Naive B cell (primary cell): ENCODE measurements at regions not wholly inside any gene's neighbourhood (a gene's known extent, or its start where the extent isn't known, plus 50 kb on each side); places are given as distances from the start of the nearest gene placed in this dataset.
"Not testable (repeated sequence)": the region's sequence is repeated elsewhere in the genome, so short reads cannot be mapped to it uniquely, and the experiment has no call there.

Experiments
- ATAC-seq, 2 donors: fragments of 150-1000 bp; cut with Tn5 transposase; 2 replicates each; pipeline ENCODE4 v1.10.0; 2021; ENCODE audit warnings: low read depth in 2 of 2, mild to moderate bottlenecking in 2 of 2, moderate library complexity in 2 of 2
- DNase-seq: peaks from one replicate; pipeline ENCODE4 v3.0.0; 2022
- H3K27ac Mint-ChIP-seq, 6 donors: one replicate each; pipeline ENCODE4 v1.8.0; 2020 to 2022; ENCODE audit warnings: mild to moderate bottlenecking in 6 of 6, mixed read lengths in 6 of 6, moderate library complexity in 5 of 6, inconsistent platforms in 2 of 6
- H3K27me3 Mint-ChIP-seq, 3 donors: one replicate each; pipeline ENCODE4 v1.8.0; 2021 to 2022; ENCODE audit warnings: mixed read lengths in 3 of 3, mild to moderate bottlenecking in 1 of 3
- H3K36me3 Mint-ChIP-seq, 2 donors: one replicate each; pipeline ENCODE4 v1.8.0; 2020 to 2022; ENCODE audit warnings: mixed read lengths in 2 of 2, inconsistent platforms in 1 of 2, mild to moderate bottlenecking in 1 of 2
- H3K4me1 Mint-ChIP-seq, 3 donors: one replicate each; pipeline ENCODE4 v1.8.0; 2020 to 2022; ENCODE audit warnings: mixed read lengths in 3 of 3, inconsistent platforms in 1 of 3, mild to moderate bottlenecking in 1 of 3, moderate library complexity in 1 of 3
- H3K4me3 Mint-ChIP-seq, 8 donors: one replicate each; pipeline ENCODE4 v1.8.0; 2020 to 2022; ENCODE audit warnings: mild to moderate bottlenecking in 8 of 8, mixed read lengths in 8 of 8, moderate library complexity in 8 of 8, inconsistent platforms in 2 of 8
- H3K9me3 Mint-ChIP-seq, 7 donors: one replicate each; pipeline ENCODE4 v1.8.0; 2020 to 2022; ENCODE audit warnings: mixed read lengths in 7 of 7, mild to moderate bottlenecking in 5 of 7, inconsistent platforms in 2 of 7, moderate library complexity in 1 of 7

- ATAC-seq, result no peak
- Mint-ChIP-seq H3K27ac (no peak overlapping the region), H3K36me3 (no peaks in the 10 kb centered on the region), H3K27me3 (no peaks in the 10 kb centered on the region), H3K9me3 (peaks cover 0 to 3% (median 0%) of the 10 kb centered on the region in 7 donors), H3K4me1 (no peaks in the 10 kb centered on the region), H3K4me3 (no peak overlapping the region)
- DNase-seq, result no peak
These were observed 711.9 kb upstream of the FRG1 start for GRCh38 chr4:189228726-189229125.

GRCh38 chr4:189232274-189232673 is 708.4 kb upstream of the FRG1 start:
- ATAC-seq, result no peak
- no peak for DNase-seq
- H3K27ac Mint-ChIP-seq, result no peak overlapping the region
- H3K9me3 Mint-ChIP-seq, result peaks cover 0 to 6% (median 0%) of the 10 kb centered on the region in 7 donors
- H3K4me3 Mint-ChIP-seq, result no peak overlapping the region
- no peaks in the 10 kb centered on the region for H3K36me3 Mint-ChIP-seq
- H3K27me3 Mint-ChIP-seq, result no peaks in the 10 kb centered on the region
- H3K4me1 Mint-ChIP-seq, result no peaks in the 10 kb centered on the region

- not testable (repeated sequence) for H3K9me3 Mint-ChIP-seq, H3K27ac Mint-ChIP-seq, ATAC-seq, DNase-seq, H3K4me3 Mint-ChIP-seq, H3K36me3 Mint-ChIP-seq, H3K4me1 Mint-ChIP-seq, H3K27me3 Mint-ChIP-seq
These were observed 706.9 kb upstream of the FRG1 start for GRCh38 chr4:189233754-189234153.

- H3K4me1 Mint-ChIP-seq, H3K27me3 Mint-ChIP-seq, H3K4me3 Mint-ChIP-seq, H3K27ac Mint-ChIP-seq, H3K9me3 Mint-ChIP-seq, H3K36me3 Mint-ChIP-seq, DNase-seq, ATAC-seq: not testable (repeated sequence)
These were observed 705.7 kb upstream of the FRG1 start for GRCh38 chr4:189234948-189235347.

GRCh38 chr4:189235599-189235998 is 705.1 kb upstream of the FRG1 start:
- no peak for DNase-seq
- no peaks in the 10 kb centered on the region for H3K4me1 Mint-ChIP-seq
- ATAC-seq, result no peak
- H3K27ac Mint-ChIP-seq, result no peak overlapping the region
- H3K9me3 Mint-ChIP-seq, result peaks cover 0 to 6% (median 3%) of the 10 kb centered on the region in 7 donors
- no peak overlapping the region for H3K4me3 Mint-ChIP-seq
- H3K27me3 Mint-ChIP-seq, result no peaks in the 10 kb centered on the region
- H3K36me3 Mint-ChIP-seq, result no peaks in the 10 kb centered on the region

GRCh38 chr4:189236321-189236720 is 704.4 kb upstream of the FRG1 start:
- H3K4me3 Mint-ChIP-seq, H3K27me3 Mint-ChIP-seq, H3K27ac Mint-ChIP-seq, H3K36me3 Mint-ChIP-seq, DNase-seq, H3K4me1 Mint-ChIP-seq, ATAC-seq, H3K9me3 Mint-ChIP-seq: not testable (repeated sequence)

GRCh38 chr4:189237340-189237739 is 703.3 kb upstream of the FRG1 start:
- Mint-ChIP-seq H3K36me3 (no peaks in the 10 kb centered on the region), H3K4me1 (no peaks in the 10 kb centered on the region)

GRCh38 chr4:189255636-189256035 is 685.0 kb upstream of the FRG1 start:
- H3K4me3 Mint-ChIP-seq, result no peak overlapping the region
- DNase-seq (no peak), ATAC-seq (no peak)
- H3K27me3 Mint-ChIP-seq, result no peaks in the 10 kb centered on the region
- no peaks in the 10 kb centered on the region for H3K4me1 Mint-ChIP-seq
- no peaks in the 10 kb centered on the region for H3K36me3 Mint-ChIP-seq
- H3K9me3 Mint-ChIP-seq, result peaks cover 3 to 22% (median 13%) of the 10 kb centered on the region in 7 donors
- H3K27ac Mint-ChIP-seq, result no peak overlapping the region

More at GRCh38 chr4:189237340-189237739, 703.3 kb upstream of the FRG1 start:
- DNase-seq (no peak), ATAC-seq (no peak)
- no peak overlapping the region for H3K27ac Mint-ChIP-seq
- H3K9me3 Mint-ChIP-seq, result peaks cover 0 to 9% (median 3%) of the 10 kb centered on the region in 7 donors
- no peak overlapping the region for H3K4me3 Mint-ChIP-seq
- H3K27me3 Mint-ChIP-seq, result no peaks in the 10 kb centered on the region

- ATAC-seq (no peak), DNase-seq (no peak)
- Mint-ChIP-seq H3K27ac (no peak overlapping the region), H3K36me3 (no peaks in the 10 kb centered on the region), H3K4me1 (no peaks in the 10 kb centered on the region), H3K9me3 (peaks cover 2 to 21% (median 6%) of the 10 kb centered on the region in 7 donors), H3K4me3 (no peak overlapping the region), H3K27me3 (no peaks in the 10 kb centered on the region)
These were observed 679.2 kb upstream of the FRG1 start for GRCh38 chr4:189261475-189261874.

- Mint-ChIP-seq H3K4me1 (no peaks in the 10 kb centered on the region), H3K36me3 (no peaks in the 10 kb centered on the region), H3K27me3 (no peaks in the 10 kb centered on the region), H3K4me3 (no peak overlapping the region), H3K9me3 (peaks cover 3 to 17% (median 7%) of the 10 kb centered on the region in 7 donors), H3K27ac (no peak overlapping the region)
- no peak for ATAC-seq
- DNase-seq, result no peak
These were observed 675.2 kb upstream of the FRG1 start for GRCh38 chr4:189265515-189265914.

- DNase-seq (no peak), ATAC-seq (no peak)
- Mint-ChIP-seq H3K27me3 (no peaks in the 10 kb centered on the region), H3K9me3 (peaks cover 0 to 12% (median 5%) of the 10 kb centered on the region in 7 donors), H3K4me1 (no peaks in the 10 kb centered on the region), H3K4me3 (no peak overlapping the region), H3K36me3 (no peaks in the 10 kb centered on the region), H3K27ac (no peak overlapping the region)
These were observed 673.2 kb upstream of the FRG1 start for GRCh38 chr4:189267312-189267965.

- Mint-ChIP-seq H3K4me1 (no peaks in the 10 kb centered on the region), H3K27me3 (no peaks in the 10 kb centered on the region), H3K9me3 (peaks cover 0 to 10% (median 6%) of the 10 kb centered on the region in 7 donors), H3K27ac (no peak overlapping the region), H3K36me3 (no peaks in the 10 kb centered on the region), H3K4me3 (no peak overlapping the region)
- ATAC-seq (no peak), DNase-seq (no peak)
These were observed 662.0 kb upstream of the FRG1 start for GRCh38 chr4:189278597-189279165.

GRCh38 chr4:189279188-189279587 is 661.5 kb upstream of the FRG1 start:
- Mint-ChIP-seq H3K27me3 (no peaks in the 10 kb centered on the region), H3K4me3 (no peak overlapping the region), H3K27ac (no peak overlapping the region), H3K4me1 (no peaks in the 10 kb centered on the region), H3K36me3 (no peaks in the 10 kb centered on the region), H3K9me3 (peaks cover 0 to 12% (median 8%) of the 10 kb centered on the region in 7 donors)
- DNase-seq (no peak), ATAC-seq (no peak)

GRCh38 chr4:189285377-189285776 is 655.3 kb upstream of the FRG1 start:
- H3K27me3 Mint-ChIP-seq, result no peaks in the 10 kb centered on the region
- H3K4me1 Mint-ChIP-seq, result no peaks in the 10 kb centered on the region
- no peak overlapping the region for H3K4me3 Mint-ChIP-seq
- no peak overlapping the region for H3K27ac Mint-ChIP-seq
- DNase-seq (no peak), ATAC-seq (no peak)
- peaks cover 0 to 11% (median 5%) of the 10 kb centered on the region in 7 donors for H3K9me3 Mint-ChIP-seq
- H3K36me3 Mint-ChIP-seq, result no peaks in the 10 kb centered on the region
